ENCODE measurements at regions not wholly inside any gene's neighbourhood (a gene's known extent, or its start where the extent isn't known, plus 50 kb on each side); places are given as distances from the start of the nearest gene placed in this dataset.

DNA sequence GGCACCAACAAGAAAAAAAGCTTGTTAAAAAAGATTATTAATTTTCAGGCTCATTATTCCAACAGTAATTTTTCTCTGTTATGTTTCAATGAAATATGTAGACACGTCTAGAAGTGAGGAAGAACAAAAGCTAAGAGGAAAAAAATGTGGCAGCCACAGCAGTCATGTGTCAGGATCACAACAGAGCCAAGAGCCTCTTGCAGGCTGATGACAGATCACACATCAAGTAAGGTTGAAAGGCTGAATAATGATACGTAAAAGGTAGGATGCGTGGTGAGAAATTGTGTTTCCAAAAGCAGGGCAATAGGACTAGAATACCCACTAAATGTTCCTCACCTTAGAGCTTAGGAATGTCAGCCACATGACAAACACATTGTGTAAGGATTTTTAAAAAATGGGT, 124.8 kb downstream of the HTR1A start:
- H3K9me3 Mint-ChIP-seq = peaks cover 2% of the 10 kb centered on the region
- DNase-seq (ENCODE audit: low read depth, low spot score) = no peak
- H3K36me3 Mint-ChIP-seq (ENCODE audit: low read depth) = no peaks in the 10 kb centered on the region
- no peak overlapping the region for H3K4me3 Mint-ChIP-seq
- no peaks in the 10 kb centered on the region for H3K27me3 Mint-ChIP-seq (ENCODE audit: low read depth)
- H3K4me1 Mint-ChIP-seq = no peaks in the 10 kb centered on the region
- TF ChIP-seq, protein P1, sequence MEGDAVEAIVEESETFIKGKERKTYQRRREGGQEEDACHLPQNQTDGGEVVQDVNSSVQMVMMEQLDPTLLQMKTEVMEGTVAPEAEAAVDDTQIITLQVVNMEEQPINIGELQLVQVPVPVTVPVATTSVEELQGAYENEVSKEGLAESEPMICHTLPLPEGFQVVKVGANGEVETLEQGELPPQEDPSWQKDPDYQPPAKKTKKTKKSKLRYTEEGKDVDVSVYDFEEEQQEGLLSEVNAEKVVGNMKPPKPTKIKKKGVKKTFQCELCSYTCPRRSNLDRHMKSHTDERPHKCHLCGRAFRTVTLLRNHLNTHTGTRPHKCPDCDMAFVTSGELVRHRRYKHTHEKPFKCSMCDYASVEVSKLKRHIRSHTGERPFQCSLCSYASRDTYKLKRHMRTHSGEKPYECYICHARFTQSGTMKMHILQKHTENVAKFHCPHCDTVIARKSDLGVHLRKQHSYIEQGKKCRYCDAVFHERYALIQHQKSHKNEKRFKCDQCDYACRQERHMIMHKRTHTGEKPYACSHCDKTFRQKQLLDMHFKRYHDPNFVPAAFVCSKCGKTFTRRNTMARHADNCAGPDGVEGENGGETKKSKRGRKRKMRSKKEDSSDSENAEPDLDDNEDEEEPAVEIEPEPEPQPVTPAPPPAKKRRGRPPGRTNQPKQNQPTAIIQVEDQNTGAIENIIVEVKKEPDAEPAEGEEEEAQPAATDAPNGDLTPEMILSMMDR (conservative IDR thresholded peaks at IDR 0.05) = no peak
- no peak overlapping the region for H3K27ac Mint-ChIP-seq (ENCODE audit: unreplicated experiment)

DNA sequence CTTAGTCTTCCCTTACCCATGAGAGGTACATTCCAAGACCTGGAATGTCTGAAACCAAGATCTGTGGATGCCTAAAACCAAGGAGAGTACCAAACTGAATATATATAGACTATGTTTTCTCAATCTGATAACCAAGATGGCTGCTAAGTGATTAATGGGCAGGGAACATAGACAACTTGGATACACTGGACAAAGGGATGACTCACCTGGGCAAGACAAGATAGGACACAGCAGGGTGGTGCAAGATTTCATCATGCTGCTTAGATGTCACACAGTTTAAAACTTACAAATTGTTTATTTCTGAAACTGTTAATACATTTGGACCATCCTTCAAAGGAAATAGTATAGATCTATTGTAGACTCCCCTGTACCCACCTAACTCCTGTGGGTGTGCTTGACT, 130.9 kb downstream of the HTR1A start:
- no peaks in the 10 kb centered on the region for H3K36me3 Mint-ChIP-seq (ENCODE audit: low read depth)
- TF ChIP-seq, protein P1 (conservative IDR thresholded peaks at IDR 0.05) = no peak
- no peaks in the 10 kb centered on the region for H3K27me3 Mint-ChIP-seq (ENCODE audit: low read depth)
- H3K27ac Mint-ChIP-seq (ENCODE audit: unreplicated experiment) = no peak overlapping the region
- no peak for DNase-seq (ENCODE audit: low read depth, low spot score)
- no peak overlapping the region for H3K4me3 Mint-ChIP-seq
- no peaks in the 10 kb centered on the region for H3K9me3 Mint-ChIP-seq
- H3K4me1 Mint-ChIP-seq = no peaks in the 10 kb centered on the region

DNA sequence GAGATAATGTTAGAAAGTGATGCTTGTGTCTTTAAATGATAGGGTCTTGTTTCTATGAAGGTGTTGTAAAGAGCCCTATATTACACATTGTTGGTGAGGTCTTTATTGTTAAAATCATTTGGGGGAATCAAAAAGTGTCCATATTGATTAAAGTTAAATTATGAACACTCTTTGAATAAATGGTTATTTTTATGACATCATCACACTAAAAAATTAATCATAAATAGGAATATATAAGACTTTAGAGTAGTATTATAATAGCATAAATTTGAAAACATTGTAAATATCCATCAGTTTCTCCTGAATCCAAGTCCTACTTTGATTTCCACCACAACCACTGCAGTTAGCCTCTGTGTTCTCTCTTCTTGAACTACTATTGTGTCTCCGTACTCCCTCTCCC, 136.3 kb downstream of the HTR1A start:
- no peak overlapping the region for H3K4me3 Mint-ChIP-seq
- TF ChIP-seq, protein P1 (conservative IDR thresholded peaks at IDR 0.05) = no peak
- no peaks in the 10 kb centered on the region for H3K36me3 Mint-ChIP-seq (ENCODE audit: low read depth)
- no peak for DNase-seq (ENCODE audit: low read depth, low spot score)
- no peak overlapping the region for H3K27ac Mint-ChIP-seq (ENCODE audit: unreplicated experiment)
- H3K27me3 Mint-ChIP-seq (ENCODE audit: low read depth) = no peaks in the 10 kb centered on the region
- no peaks in the 10 kb centered on the region for H3K9me3 Mint-ChIP-seq
- no peaks in the 10 kb centered on the region for H3K4me1 Mint-ChIP-seq

DNA sequence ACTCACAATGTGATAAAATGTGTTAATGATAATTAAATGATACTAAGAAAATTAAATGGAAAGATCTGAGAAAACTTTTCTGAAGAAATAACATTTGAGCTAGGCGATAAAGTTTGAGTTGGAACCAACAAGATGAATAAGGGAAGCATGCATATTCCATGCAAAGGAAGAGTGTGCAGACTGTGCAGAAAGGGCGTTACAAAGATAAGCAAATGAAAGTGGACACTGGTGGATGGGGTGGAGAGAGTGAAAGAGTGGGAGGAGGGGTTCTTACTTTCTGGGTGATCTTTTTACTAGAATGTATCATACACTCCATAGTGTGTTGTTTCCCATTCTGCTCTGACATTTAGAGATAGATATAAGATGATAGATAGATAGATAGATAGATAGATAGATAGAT, 138.7 kb downstream of the HTR1A start:
- no peak for DNase-seq (ENCODE audit: low read depth, low spot score)
- TF ChIP-seq, protein P1 (conservative IDR thresholded peaks at IDR 0.05) = no peak
- Mint-ChIP-seq H3K4me1 (no peaks in the 10 kb centered on the region), H3K9me3 (no peaks in the 10 kb centered on the region), H3K36me3 (ENCODE audit: low read depth) (no peaks in the 10 kb centered on the region), H3K27ac (ENCODE audit: unreplicated experiment) (no peak overlapping the region), H3K27me3 (ENCODE audit: low read depth) (no peaks in the 10 kb centered on the region), H3K4me3 (no peak overlapping the region)

DNA sequence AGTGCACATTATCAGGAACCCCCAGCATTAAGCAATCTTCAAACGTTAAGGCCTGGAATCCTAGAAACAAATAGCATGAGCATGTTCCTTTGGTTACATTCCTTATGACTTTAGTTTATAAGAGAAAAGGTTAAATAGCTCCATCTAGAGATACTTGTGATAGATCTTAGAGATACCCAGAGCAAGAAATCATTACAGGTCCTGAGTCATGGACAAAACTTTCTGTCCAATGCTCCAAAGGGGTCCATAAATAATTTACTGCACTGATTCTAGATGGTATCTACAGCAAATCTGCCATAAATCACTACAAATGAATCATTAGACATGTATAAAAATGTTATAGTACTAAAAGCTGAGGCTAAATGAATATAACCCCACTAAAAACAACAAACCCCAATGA, 139.6 kb downstream of the HTR1A start:
- Mint-ChIP-seq H3K36me3 (ENCODE audit: low read depth) (no peaks in the 10 kb centered on the region), H3K27me3 (ENCODE audit: low read depth) (no peaks in the 10 kb centered on the region), H3K4me1 (no peaks in the 10 kb centered on the region), H3K9me3 (no peaks in the 10 kb centered on the region), H3K4me3 (no peak overlapping the region), H3K27ac (ENCODE audit: unreplicated experiment) (no peak overlapping the region)
- TF ChIP-seq, protein P1 (conservative IDR thresholded peaks at IDR 0.05) = no peak
- no peak for DNase-seq (ENCODE audit: low read depth, low spot score)

DNA sequence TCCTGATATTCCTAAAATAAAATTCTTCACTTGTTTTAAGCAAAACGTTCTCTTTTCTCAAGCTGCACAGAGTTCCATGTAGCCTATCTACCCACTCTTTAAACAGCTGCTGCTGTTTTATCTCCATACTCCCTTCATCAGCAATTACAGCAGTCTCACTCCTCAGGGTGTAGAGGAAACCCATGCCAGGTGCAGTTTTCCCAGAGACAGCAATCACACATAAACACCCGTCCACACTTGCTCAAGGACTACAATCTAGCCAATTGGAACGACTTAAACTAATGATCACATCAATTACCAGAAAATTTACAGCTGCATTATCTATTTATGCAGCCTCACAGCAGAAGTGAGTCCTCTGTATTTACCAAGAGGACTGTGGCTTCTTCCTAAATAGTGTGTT, 141.7 kb downstream of the HTR1A start:
- H3K36me3 Mint-ChIP-seq (ENCODE audit: low read depth) = no peaks in the 10 kb centered on the region
- no peak overlapping the region for H3K4me3 Mint-ChIP-seq
- no peak for DNase-seq (ENCODE audit: low read depth, low spot score)
- no peaks in the 10 kb centered on the region for H3K9me3 Mint-ChIP-seq
- TF ChIP-seq, protein P1 (conservative IDR thresholded peaks at IDR 0.05) = no peak
- no peaks in the 10 kb centered on the region for H3K27me3 Mint-ChIP-seq (ENCODE audit: low read depth)
- H3K4me1 Mint-ChIP-seq = no peaks in the 10 kb centered on the region
- no peak overlapping the region for H3K27ac Mint-ChIP-seq (ENCODE audit: unreplicated experiment)
